ENCODE measurements at regions not wholly inside any gene's neighbourhood (a gene's known extent, or its start where the extent isn't known, plus 50 kb on each side); places are given as distances from the start of the nearest gene placed in this dataset.

DNA sequence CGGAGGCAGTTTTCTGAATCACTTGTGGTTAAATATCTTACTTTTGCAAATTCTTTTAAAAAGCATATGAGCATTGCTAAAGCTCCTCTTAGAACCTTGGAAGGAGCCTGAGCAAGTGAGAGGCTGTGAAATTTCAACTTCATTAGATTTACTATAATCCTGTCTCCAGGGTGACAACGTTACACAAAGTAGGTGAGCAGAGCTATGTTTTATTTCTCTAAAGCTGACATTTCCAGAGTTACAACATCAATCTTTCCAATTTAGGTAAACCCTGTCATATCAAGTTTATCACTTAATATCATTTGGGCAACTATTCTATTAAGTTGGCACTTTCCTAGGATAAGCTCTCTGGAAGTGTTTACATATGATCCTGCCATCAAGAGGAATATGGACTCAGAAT, 544.9 kb upstream of the CBLB start:
- Histone ChIP-seq H3K14ac (ENCODE audit: low read length) (no peak overlapping the region), H3K23ac (ENCODE audit: low read length) (no peak overlapping the region), H2AK5ac (ENCODE audit: low read length) (no peak overlapping the region), H3K36me3 (ENCODE audit: control insufficient read depth in 1 of 2, insufficient read depth in 2 of 2, low read length in 2 of 2) (no peaks in the 10 kb centered on the region), H3K9me3 (ENCODE audit: insufficient read depth, low read depth, low read length) (no peaks in the 10 kb centered on the region), H3K4ac (ENCODE audit: low read depth, low read length) (no peak overlapping the region), H3K79me1 (ENCODE audit: low read length) (no peaks in the 10 kb centered on the region), H4K91ac (ENCODE audit: low read depth, low read length) (no peak overlapping the region), H2BK120ac (ENCODE audit: insufficient read depth, low read length, poor library complexity) (no peak overlapping the region), H2BK12ac (ENCODE audit: low read length) (no peak overlapping the region), H4K12ac (ENCODE audit: low read depth, low read length) (no peak overlapping the region), H3K27ac (ENCODE audit: low read depth, low read length) (no peak overlapping the region), H2AFZ (ENCODE audit: insufficient read depth, low read length, poor library complexity) (no peak overlapping the region), H3K9ac (ENCODE audit: low read length) (no peak overlapping the region), H3K4me2 (ENCODE audit: low read length) (no peak overlapping the region), H3K4me1 (ENCODE audit: control insufficient read depth in 1 of 2, insufficient read depth in 2 of 2, low read length in 2 of 2) (no peaks in the 10 kb centered on the region), H3K27me3 (ENCODE audit: insufficient read depth, low read length) (no peaks in the 10 kb centered on the region), H4K8ac (ENCODE audit: low read depth, low read length) (no peak overlapping the region), H3K79me2 (ENCODE audit: control insufficient read depth, insufficient read depth, low read length, poor library complexity) (no peaks in the 10 kb centered on the region), H3K18ac (ENCODE audit: low read length) (no peak overlapping the region), H3K4me3 (ENCODE audit: low read depth, low read length) (no peak overlapping the region), H2BK5ac (ENCODE audit: low read depth, low read length, poor library complexity) (no peak overlapping the region)
- no peak for DNase-seq
- no CpG with 5 or more reads among the region's 2 CpGs for WGBS (ENCODE audit: extremely low coverage, insufficient coverage, insufficient read length)

DNA sequence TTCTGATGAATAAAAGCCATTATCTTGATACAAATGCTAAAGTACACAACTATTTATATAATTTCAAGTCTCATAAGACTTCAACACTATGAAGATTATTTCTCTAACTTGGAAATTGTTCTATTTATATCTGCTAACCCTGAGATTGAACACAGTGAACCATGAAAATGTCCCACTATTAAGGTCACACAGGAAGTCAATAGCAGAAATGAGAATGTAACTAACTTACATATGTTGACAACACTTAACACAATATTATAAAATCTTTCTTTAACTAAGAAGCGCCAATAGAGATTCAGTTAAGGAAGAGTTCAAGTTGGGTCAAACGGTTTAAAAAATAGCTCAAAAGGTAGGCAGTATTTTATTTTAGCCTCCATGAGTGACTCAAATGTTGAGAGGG, 551.8 kb upstream of the CBLB start:
- Histone ChIP-seq H2BK120ac (ENCODE audit: insufficient read depth, low read length, poor library complexity) (no peak overlapping the region), H2BK5ac (ENCODE audit: low read depth, low read length, poor library complexity) (no peak overlapping the region), H3K79me2 (ENCODE audit: control insufficient read depth, insufficient read depth, low read length, poor library complexity) (no peaks in the 10 kb centered on the region), H3K18ac (ENCODE audit: low read length) (no peak overlapping the region), H4K91ac (ENCODE audit: low read depth, low read length) (no peak overlapping the region), H3K9ac (ENCODE audit: low read length) (no peak overlapping the region), H3K27ac (ENCODE audit: low read depth, low read length) (no peak overlapping the region), H3K4me1 (ENCODE audit: control insufficient read depth in 1 of 2, insufficient read depth in 2 of 2, low read length in 2 of 2) (no peaks in the 10 kb centered on the region), H3K9me3 (ENCODE audit: insufficient read depth, low read depth, low read length) (no peaks in the 10 kb centered on the region), H3K4me2 (ENCODE audit: low read length) (no peak overlapping the region), H2BK12ac (ENCODE audit: low read length) (no peak overlapping the region), H2AFZ (ENCODE audit: insufficient read depth, low read length, poor library complexity) (no peak overlapping the region), H3K36me3 (ENCODE audit: control insufficient read depth in 1 of 2, insufficient read depth in 2 of 2, low read length in 2 of 2) (no peaks in the 10 kb centered on the region), H4K8ac (ENCODE audit: low read depth, low read length) (no peak overlapping the region), H3K14ac (ENCODE audit: low read length) (no peak overlapping the region), H2AK5ac (ENCODE audit: low read length) (no peak overlapping the region), H3K4me3 (ENCODE audit: low read depth, low read length) (no peak overlapping the region), H4K12ac (ENCODE audit: low read depth, low read length) (no peak overlapping the region), H3K4ac (ENCODE audit: low read depth, low read length) (no peak overlapping the region), H3K23ac (ENCODE audit: low read length) (no peak overlapping the region), H3K27me3 (ENCODE audit: insufficient read depth, low read length) (no peaks in the 10 kb centered on the region), H3K79me1 (ENCODE audit: low read length) (no peaks in the 10 kb centered on the region)
- no peak for DNase-seq
- no CpG with 5 or more reads among the region's 2 CpGs for WGBS (ENCODE audit: extremely low coverage, insufficient coverage, insufficient read length)

DNA sequence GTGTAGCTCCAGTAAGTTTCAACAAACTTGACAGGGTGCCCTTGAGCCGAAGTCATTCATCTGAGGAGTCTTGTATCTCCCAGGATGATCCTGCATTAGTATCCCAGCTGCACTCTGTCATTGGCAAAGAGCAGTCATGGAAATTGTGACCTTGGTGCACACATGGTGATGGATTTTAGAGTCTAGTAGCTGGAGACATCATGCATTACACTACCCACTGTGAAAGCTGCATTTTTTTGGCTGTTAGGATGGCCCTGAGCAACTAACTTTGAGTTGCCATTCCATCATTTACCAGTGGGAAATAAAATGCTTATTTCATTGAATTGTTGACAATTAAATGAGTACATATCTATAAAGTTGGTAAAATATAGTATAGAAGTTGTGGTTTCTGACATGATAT, 552.6 kb upstream of the CBLB start:
- no CpG with 5 or more reads among the region's 1 CpG for WGBS (ENCODE audit: extremely low coverage, insufficient coverage, insufficient read length)
- H2AFZ ChIP-seq (ENCODE audit: insufficient read depth, low read length, poor library complexity) = no peak overlapping the region

DNA sequence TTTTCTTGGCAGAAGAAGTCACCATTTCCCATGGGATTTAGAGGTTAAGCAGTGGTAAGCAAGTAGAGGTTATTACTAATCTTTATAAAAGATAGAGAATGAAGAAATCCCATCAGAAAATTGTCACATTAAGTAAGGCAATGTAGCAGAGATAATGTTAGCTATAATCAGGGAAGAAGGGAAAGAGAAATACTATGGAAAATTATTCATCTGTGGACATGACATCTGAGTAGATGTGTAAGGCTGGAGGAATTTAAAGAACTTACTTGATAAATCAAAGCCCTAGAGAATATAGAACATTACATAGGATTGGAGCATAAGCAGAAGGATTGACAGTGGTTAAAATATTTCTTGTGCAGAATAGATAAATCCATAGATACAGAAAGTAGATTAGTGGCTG, 553.1 kb upstream of the CBLB start:
- H3K14ac ChIP-seq (ENCODE audit: low read length) = no peak overlapping the region

More for the DNA sequence above, 552.6 kb upstream of the CBLB start:
- DNase-seq = no peak
- H3K23ac ChIP-seq (ENCODE audit: low read length) = no peak overlapping the region
- no peak overlapping the region for H2BK12ac ChIP-seq (ENCODE audit: low read length)
- H3K9me3 ChIP-seq (ENCODE audit: insufficient read depth, low read depth, low read length) = no peaks in the 10 kb centered on the region
- H2BK5ac ChIP-seq (ENCODE audit: low read depth, low read length, poor library complexity) = no peak overlapping the region
- no peak overlapping the region for H4K12ac ChIP-seq (ENCODE audit: low read depth, low read length)
- H3K27me3 ChIP-seq (ENCODE audit: insufficient read depth, low read length) = no peaks in the 10 kb centered on the region
- no peak overlapping the region for H3K9ac ChIP-seq (ENCODE audit: low read length)
- no peaks in the 10 kb centered on the region for H3K79me2 ChIP-seq (ENCODE audit: control insufficient read depth, insufficient read depth, low read length, poor library complexity)
- H3K4me2 ChIP-seq (ENCODE audit: low read length) = no peak overlapping the region
- H3K79me1 ChIP-seq (ENCODE audit: low read length) = no peaks in the 10 kb centered on the region
- no peak overlapping the region for H4K8ac ChIP-seq (ENCODE audit: low read depth, low read length)
- no peak overlapping the region for H3K18ac ChIP-seq (ENCODE audit: low read length)
- H3K4me1 ChIP-seq (ENCODE audit: control insufficient read depth in 1 of 2, insufficient read depth in 2 of 2, low read length in 2 of 2) = no peaks in the 10 kb centered on the region
- H3K27ac ChIP-seq (ENCODE audit: low read depth, low read length) = no peak overlapping the region
- H3K14ac ChIP-seq (ENCODE audit: low read length) = no peak overlapping the region
- no peak overlapping the region for H2AK5ac ChIP-seq (ENCODE audit: low read length)
- H3K4ac ChIP-seq (ENCODE audit: low read depth, low read length) = no peak overlapping the region
- H3K36me3 ChIP-seq (ENCODE audit: control insufficient read depth in 1 of 2, insufficient read depth in 2 of 2, low read length in 2 of 2) = no peaks in the 10 kb centered on the region
- H2BK120ac ChIP-seq (ENCODE audit: insufficient read depth, low read length, poor library complexity) = no peak overlapping the region
- H4K91ac ChIP-seq (ENCODE audit: low read depth, low read length) = no peak overlapping the region
- no peak overlapping the region for H3K4me3 ChIP-seq (ENCODE audit: low read depth, low read length)

More for the DNA sequence above, 553.1 kb upstream of the CBLB start:
- peak in 1 of 2 donors; percentile 7 for DNase-seq
- Histone ChIP-seq H3K79me2 (ENCODE audit: control insufficient read depth, insufficient read depth, low read length, poor library complexity) (no peaks in the 10 kb centered on the region), H2AFZ (ENCODE audit: insufficient read depth, low read length, poor library complexity) (no peak overlapping the region), H3K4me2 (ENCODE audit: low read length) (no peak overlapping the region), H3K27me3 (ENCODE audit: insufficient read depth, low read length) (no peaks in the 10 kb centered on the region), H3K79me1 (ENCODE audit: low read length) (no peaks in the 10 kb centered on the region), H3K9ac (ENCODE audit: low read length) (no peak overlapping the region), H4K91ac (ENCODE audit: low read depth, low read length) (no peak overlapping the region), H2BK5ac (ENCODE audit: low read depth, low read length, poor library complexity) (no peak overlapping the region), H3K9me3 (ENCODE audit: insufficient read depth, low read depth, low read length) (no peaks in the 10 kb centered on the region), H3K18ac (ENCODE audit: low read length) (no peak overlapping the region), H3K4me1 (ENCODE audit: control insufficient read depth in 1 of 2, insufficient read depth in 2 of 2, low read length in 2 of 2) (no peaks in the 10 kb centered on the region), H2BK12ac (ENCODE audit: low read length) (no peak overlapping the region), H3K36me3 (ENCODE audit: control insufficient read depth in 1 of 2, insufficient read depth in 2 of 2, low read length in 2 of 2) (no peaks in the 10 kb centered on the region), H4K8ac (ENCODE audit: low read depth, low read length) (no peak overlapping the region), H3K4me3 (ENCODE audit: low read depth, low read length) (no peak overlapping the region), H3K23ac (ENCODE audit: low read length) (no peak overlapping the region), H2AK5ac (ENCODE audit: low read length) (no peak overlapping the region), H3K27ac (ENCODE audit: low read depth, low read length) (no peak overlapping the region), H2BK120ac (ENCODE audit: insufficient read depth, low read length, poor library complexity) (no peak overlapping the region), H4K12ac (ENCODE audit: low read depth, low read length) (no peak overlapping the region), H3K4ac (ENCODE audit: low read depth, low read length) (no peak overlapping the region)

Measured in trophoblast cell (in vitro differentiated cells and primary cell).